ENCODE measurements at regions not wholly inside any gene's neighbourhood (a gene's known extent, or its start where the extent isn't known, plus 50 kb on each side); places are given as distances from the start of the nearest gene placed in this dataset.

DNA sequence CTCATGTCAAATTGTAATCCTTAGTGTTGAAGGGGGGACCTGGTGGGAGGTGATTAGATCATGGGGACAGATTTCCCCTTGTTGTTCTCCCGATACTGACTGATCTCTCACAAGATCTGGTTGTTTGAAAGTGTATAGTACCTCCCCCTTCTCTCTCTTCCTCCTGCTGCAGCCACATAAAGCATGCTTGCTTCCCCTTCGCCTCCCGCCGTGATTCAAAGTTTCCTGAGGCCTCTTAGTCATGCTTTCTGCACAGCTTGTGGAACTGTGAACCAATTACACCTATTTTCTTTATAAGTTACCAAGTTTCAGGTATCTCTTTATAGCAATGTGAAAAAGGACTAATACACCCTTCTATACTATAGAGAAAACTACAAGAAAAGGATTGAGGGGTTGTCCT lies 1170.5 kb upstream of the AGA start:
- DNase-seq, result no peak
- no peak overlapping the region for H3K27ac ChIP-seq (ENCODE audit: insufficient read depth, low read length, poor library complexity, severe bottlenecking)
- H3K4me1 Mint-ChIP-seq, result peaks cover 0 to 2% (median 0%) of the 10 kb centered on the region in 4 donors
- no peak overlapping the region for H3K4me3 Mint-ChIP-seq
- H3K9me3 Mint-ChIP-seq, result peaks cover 0 to 16% (median 2%) of the 10 kb centered on the region in 7 donors
- H3K4me1 ChIP-seq (ENCODE audit: control insufficient read depth, insufficient read depth, low read length, poor library complexity, severe bottlenecking), result no peaks in the 10 kb centered on the region
- no peaks in the 10 kb centered on the region for H3K27me3 Mint-ChIP-seq
- H3K36me3 ChIP-seq (ENCODE audit: control insufficient read depth, insufficient read depth, low read length), result no peaks in the 10 kb centered on the region
- H3K36me3 Mint-ChIP-seq, result no peaks in the 10 kb centered on the region
- no peak overlapping the region for H3K4me3 ChIP-seq (ENCODE audit: low read depth, low read length)
- H3K27me3 ChIP-seq (ENCODE audit: control insufficient read depth, insufficient read depth, low read length), result no peaks in the 10 kb centered on the region
- no peak for ATAC-seq (ENCODE audit: low read depth in 2 of 2)
- no peak overlapping the region for H3K27ac Mint-ChIP-seq
- peaks cover 0 to 3% of the 10 kb centered on the region in 2 experiments for H3K9me3 ChIP-seq (ENCODE audit: control insufficient read depth in 2 of 2, low read length in 2 of 2)

DNA sequence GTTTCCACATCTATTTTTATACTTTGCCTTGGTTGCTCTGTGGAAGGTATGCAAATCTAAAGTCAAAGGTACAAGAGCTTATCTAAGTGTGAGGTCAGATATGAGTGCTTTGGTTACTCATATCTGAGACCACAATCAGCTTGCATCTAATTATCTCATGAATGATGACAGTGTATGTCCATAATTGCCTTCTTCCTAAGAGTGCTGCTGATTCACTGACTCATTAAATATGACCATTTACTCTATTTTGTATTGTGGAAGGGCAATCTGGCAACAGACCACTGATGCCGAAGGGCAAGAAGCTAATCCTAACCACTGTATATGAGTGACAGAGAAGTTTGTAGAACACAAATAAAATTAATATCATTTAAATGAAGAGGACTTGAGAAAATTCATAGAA lies 1190.2 kb upstream of the AGA start:
- H3K36me3 Mint-ChIP-seq, result no peaks in the 10 kb centered on the region
- no peak for DNase-seq
- Histone ChIP-seq H3K9me3 (ENCODE audit: control insufficient read depth in 2 of 2, low read length in 2 of 2) (peaks cover 0 to 6% of the 10 kb centered on the region in 2 experiments), H3K36me3 (ENCODE audit: control insufficient read depth, insufficient read depth, low read length) (no peaks in the 10 kb centered on the region), H3K4me1 (ENCODE audit: control insufficient read depth, insufficient read depth, low read length, poor library complexity, severe bottlenecking) (no peaks in the 10 kb centered on the region), H3K27me3 (ENCODE audit: control insufficient read depth, insufficient read depth, low read length) (no peaks in the 10 kb centered on the region), H3K27ac (ENCODE audit: insufficient read depth, low read length, poor library complexity, severe bottlenecking) (no peak overlapping the region), H3K4me3 (ENCODE audit: low read depth, low read length) (no peak overlapping the region)
- no peak for ATAC-seq (ENCODE audit: low read depth in 2 of 2)
- peaks cover 0 to 12% (median 6%) of the 10 kb centered on the region in 7 donors for H3K9me3 Mint-ChIP-seq
- H3K27ac Mint-ChIP-seq, result no peak overlapping the region
- H3K4me3 Mint-ChIP-seq, result no peak overlapping the region
- H3K27me3 Mint-ChIP-seq, result no peaks in the 10 kb centered on the region
- no peaks in the 10 kb centered on the region for H3K4me1 Mint-ChIP-seq

DNA sequence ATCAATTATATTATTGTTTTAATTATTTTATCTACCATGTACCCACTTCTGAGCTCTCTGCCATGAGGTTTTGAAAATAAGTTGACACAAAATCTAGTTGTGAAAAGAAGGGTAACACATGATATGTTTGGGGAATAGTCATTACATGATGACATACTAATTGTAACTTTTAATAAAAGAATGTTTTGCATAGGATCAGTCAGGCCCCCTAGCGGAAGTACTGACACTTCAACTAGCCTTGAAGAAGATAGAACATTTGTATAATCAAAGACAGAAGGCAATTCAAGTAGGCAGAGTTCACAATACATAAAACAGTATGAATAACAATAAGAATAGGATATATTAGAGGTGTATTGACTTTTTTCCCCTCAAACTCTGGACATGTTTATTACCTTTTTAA lies 1191.0 kb upstream of the AGA start:
- Mint-ChIP-seq H3K27me3 (no peaks in the 10 kb centered on the region), H3K4me1 (no peaks in the 10 kb centered on the region), H3K36me3 (no peaks in the 10 kb centered on the region), H3K4me3 (no peak overlapping the region), H3K27ac (no peak overlapping the region), H3K9me3 (peaks cover 0 to 16% (median 9%) of the 10 kb centered on the region in 7 donors)
- Histone ChIP-seq H3K36me3 (ENCODE audit: control insufficient read depth, insufficient read depth, low read length) (no peaks in the 10 kb centered on the region), H3K9me3 (ENCODE audit: control insufficient read depth in 2 of 2, low read length in 2 of 2) (peaks cover 0 to 6% of the 10 kb centered on the region in 2 experiments), H3K27ac (ENCODE audit: insufficient read depth, low read length, poor library complexity, severe bottlenecking) (no peak overlapping the region), H3K4me1 (ENCODE audit: control insufficient read depth, insufficient read depth, low read length, poor library complexity, severe bottlenecking) (no peaks in the 10 kb centered on the region), H3K27me3 (ENCODE audit: control insufficient read depth, insufficient read depth, low read length) (no peaks in the 10 kb centered on the region), H3K4me3 (ENCODE audit: low read depth, low read length) (no peak overlapping the region)
- DNase-seq (no peak), ATAC-seq (ENCODE audit: low read depth in 2 of 2) (no peak)

DNA sequence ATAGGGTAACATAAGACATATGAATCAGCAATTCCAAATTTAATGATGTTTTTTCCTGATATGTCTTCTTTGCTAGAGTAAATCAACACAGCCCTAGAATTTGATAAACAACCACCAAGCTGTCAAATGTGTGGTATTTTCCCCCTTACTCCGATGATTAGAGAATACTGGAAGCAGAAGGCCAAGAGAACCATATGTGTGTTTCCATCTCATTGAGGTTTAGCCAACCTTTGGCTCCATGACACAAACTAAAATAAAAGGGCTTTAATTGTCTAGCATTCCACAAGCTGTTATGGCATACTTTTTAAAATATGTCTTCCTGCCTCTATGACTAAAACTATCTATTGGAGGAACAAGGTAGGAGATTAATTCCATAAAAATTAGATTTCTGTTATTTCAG lies 1222.4 kb upstream of the AGA start:
- Histone ChIP-seq H3K4me1 (ENCODE audit: control insufficient read depth, insufficient read depth, low read length, poor library complexity, severe bottlenecking) (no peaks in the 10 kb centered on the region), H3K4me3 (ENCODE audit: low read depth, low read length) (no peak overlapping the region), H3K36me3 (ENCODE audit: control insufficient read depth, insufficient read depth, low read length) (no peaks in the 10 kb centered on the region), H3K27ac (ENCODE audit: insufficient read depth, low read length, poor library complexity, severe bottlenecking) (no peak overlapping the region), H3K27me3 (ENCODE audit: control insufficient read depth, insufficient read depth, low read length) (no peaks in the 10 kb centered on the region), H3K9me3 (ENCODE audit: control insufficient read depth in 2 of 2, low read length in 2 of 2) (no peaks in the 10 kb centered on the region)
- H3K36me3 Mint-ChIP-seq, result no peaks in the 10 kb centered on the region
- no peak overlapping the region for H3K4me3 Mint-ChIP-seq
- ATAC-seq (ENCODE audit: low read depth in 2 of 2), result no peak
- H3K27me3 Mint-ChIP-seq, result no peaks in the 10 kb centered on the region
- peaks cover 0 to 6% (median 4%) of the 10 kb centered on the region in 7 donors for H3K9me3 Mint-ChIP-seq
- H3K27ac Mint-ChIP-seq, result no peak overlapping the region
- H3K4me1 Mint-ChIP-seq, result no peaks in the 10 kb centered on the region
- DNase-seq, result no peak

DNA sequence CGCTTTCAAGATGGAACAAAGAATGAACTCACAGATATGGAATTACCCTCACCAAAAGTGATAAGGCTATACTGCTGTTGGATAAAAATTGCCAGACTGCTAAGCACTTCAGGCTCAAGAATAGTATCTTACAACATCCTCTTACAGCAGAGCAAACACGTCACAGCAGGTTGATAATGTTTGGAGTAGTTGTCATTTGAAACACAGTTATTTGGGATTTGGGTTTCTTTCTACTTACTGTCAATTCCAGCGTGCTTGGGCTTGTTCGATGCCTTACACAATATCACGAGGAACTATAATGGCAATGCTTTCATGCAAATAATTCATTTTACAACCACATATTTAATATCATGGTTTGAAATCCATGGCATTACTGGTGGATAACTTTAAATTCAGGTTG lies 1223.7 kb upstream of the AGA start:
- Histone ChIP-seq H3K27me3 (ENCODE audit: control insufficient read depth, insufficient read depth, low read length) (no peaks in the 10 kb centered on the region), H3K36me3 (ENCODE audit: control insufficient read depth, insufficient read depth, low read length) (no peaks in the 10 kb centered on the region), H3K4me1 (ENCODE audit: control insufficient read depth, insufficient read depth, low read length, poor library complexity, severe bottlenecking) (no peaks in the 10 kb centered on the region), H3K27ac (ENCODE audit: insufficient read depth, low read length, poor library complexity, severe bottlenecking) (no peak overlapping the region), H3K4me3 (ENCODE audit: low read depth, low read length) (no peak overlapping the region), H3K9me3 (ENCODE audit: control insufficient read depth in 2 of 2, low read length in 2 of 2) (no peaks in the 10 kb centered on the region)
- no peaks in the 10 kb centered on the region for H3K36me3 Mint-ChIP-seq
- peak overlapping the region in 1 of 4 donors; percentile 27 for H3K4me3 Mint-ChIP-seq
- peaks cover 2 to 14% (median 6%) of the 10 kb centered on the region in 7 donors for H3K9me3 Mint-ChIP-seq
- no peaks in the 10 kb centered on the region for H3K4me1 Mint-ChIP-seq
- no peak overlapping the region for H3K27ac Mint-ChIP-seq
- no peaks in the 10 kb centered on the region for H3K27me3 Mint-ChIP-seq
- no peak for DNase-seq
- ATAC-seq (ENCODE audit: low read depth in 2 of 2), result no peak

DNA sequence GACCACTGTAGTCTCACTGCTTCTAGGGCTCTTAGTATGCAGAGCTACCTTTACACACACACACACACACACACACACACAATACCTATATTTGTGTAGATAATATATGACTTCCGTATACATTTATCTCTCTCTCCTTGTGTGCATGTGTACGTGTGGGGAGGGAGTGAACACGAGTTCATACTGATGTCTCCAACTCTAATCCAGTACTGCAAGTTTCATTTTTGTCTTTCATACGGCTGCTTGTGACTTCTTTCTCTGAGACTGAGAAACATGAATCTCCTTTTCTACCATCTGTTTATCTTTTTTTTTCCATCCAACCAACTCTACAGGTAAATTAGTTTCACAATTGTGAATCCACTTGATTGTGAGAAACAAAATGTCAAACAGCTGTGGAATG lies 1229.5 kb upstream of the AGA start:
- DNase-seq (no peak), ATAC-seq (ENCODE audit: low read depth in 2 of 2) (no peak)
- H3K4me3 ChIP-seq (ENCODE audit: low read depth, low read length), result no peak overlapping the region
- Mint-ChIP-seq H3K27me3 (no peaks in the 10 kb centered on the region), H3K9me3 (peaks cover 6 to 22% (median 9%) of the 10 kb centered on the region in 7 donors), H3K36me3 (no peaks in the 10 kb centered on the region), H3K4me1 (no peaks in the 10 kb centered on the region), H3K27ac (no peak overlapping the region), H3K4me3 (no peak overlapping the region)
- H3K27me3 ChIP-seq (ENCODE audit: control insufficient read depth, insufficient read depth, low read length), result no peaks in the 10 kb centered on the region
- no peak overlapping the region for H3K27ac ChIP-seq (ENCODE audit: insufficient read depth, low read length, poor library complexity, severe bottlenecking)
- no peaks in the 10 kb centered on the region for H3K36me3 ChIP-seq (ENCODE audit: control insufficient read depth, insufficient read depth, low read length)
- no peaks in the 10 kb centered on the region for H3K4me1 ChIP-seq (ENCODE audit: control insufficient read depth, insufficient read depth, low read length, poor library complexity, severe bottlenecking)
- no peaks in the 10 kb centered on the region for H3K9me3 ChIP-seq (ENCODE audit: control insufficient read depth in 2 of 2, low read length in 2 of 2)

DNA sequence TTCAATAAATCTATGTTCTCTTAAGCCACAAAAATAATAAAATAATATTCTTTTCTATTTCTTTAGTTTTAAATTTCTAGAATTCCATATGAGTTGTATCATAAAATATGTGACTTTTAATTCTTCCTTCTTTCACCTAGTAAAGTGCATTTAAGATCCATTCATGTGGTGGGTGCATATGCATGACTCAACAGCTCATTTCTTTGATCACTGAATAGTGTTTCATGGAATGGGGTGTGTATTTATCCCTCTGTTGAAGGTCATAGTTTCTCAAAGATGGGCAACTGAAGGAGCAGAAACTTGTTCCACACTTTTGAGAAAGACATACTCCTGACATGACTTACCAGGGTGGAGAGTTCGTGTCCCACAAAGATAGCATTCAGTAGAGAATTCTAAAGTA lies 1230.3 kb upstream of the AGA start:
- no peak for ATAC-seq (ENCODE audit: low read depth in 2 of 2)
- Histone ChIP-seq H3K27ac (ENCODE audit: insufficient read depth, low read length, poor library complexity, severe bottlenecking) (no peak overlapping the region), H3K27me3 (ENCODE audit: control insufficient read depth, insufficient read depth, low read length) (no peaks in the 10 kb centered on the region), H3K9me3 (ENCODE audit: control insufficient read depth in 2 of 2, low read length in 2 of 2) (peaks cover 0 to 3% of the 10 kb centered on the region in 2 experiments), H3K4me3 (ENCODE audit: low read depth, low read length) (no peak overlapping the region), H3K36me3 (ENCODE audit: control insufficient read depth, insufficient read depth, low read length) (no peaks in the 10 kb centered on the region), H3K4me1 (ENCODE audit: control insufficient read depth, insufficient read depth, low read length, poor library complexity, severe bottlenecking) (no peaks in the 10 kb centered on the region)
- DNase-seq, result no peak
- Mint-ChIP-seq H3K4me1 (no peaks in the 10 kb centered on the region), H3K27me3 (no peaks in the 10 kb centered on the region), H3K4me3 (no peak overlapping the region), H3K9me3 (peaks cover 6 to 22% (median 9%) of the 10 kb centered on the region in 7 donors), H3K36me3 (no peaks in the 10 kb centered on the region), H3K27ac (no peak overlapping the region)

DNA sequence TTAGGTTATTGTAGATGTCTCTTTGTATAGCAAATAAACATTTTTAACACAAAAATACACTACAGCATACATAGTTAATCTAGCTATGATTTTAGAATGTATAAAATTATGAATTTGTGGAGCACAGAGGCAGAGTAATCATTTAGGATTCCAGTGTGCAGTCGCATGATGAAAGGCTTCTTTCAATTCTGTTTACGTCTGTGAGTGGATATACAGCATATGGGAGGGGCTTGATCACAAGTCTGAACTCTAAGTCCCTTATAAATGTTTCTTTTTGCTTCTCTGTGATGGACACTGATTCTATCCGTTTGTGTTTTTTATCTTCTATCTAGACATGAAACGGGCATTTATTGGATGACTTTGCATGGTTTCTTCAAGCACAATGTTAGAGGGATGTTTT lies 1239.6 kb upstream of the AGA start:
- Mint-ChIP-seq H3K9me3 (peaks cover 0 to 27% (median 5%) of the 10 kb centered on the region in 7 donors), H3K4me1 (no peaks in the 10 kb centered on the region)
- DNase-seq, result no peak

More for the DNA sequence above, 1239.6 kb upstream of the AGA start:
- H3K27me3 Mint-ChIP-seq, result no peaks in the 10 kb centered on the region
- no peak for ATAC-seq (ENCODE audit: low read depth in 2 of 2)
- no peak overlapping the region for H3K4me3 Mint-ChIP-seq
- Histone ChIP-seq H3K36me3 (ENCODE audit: control insufficient read depth, insufficient read depth, low read length) (no peaks in the 10 kb centered on the region), H3K9me3 (ENCODE audit: control insufficient read depth in 2 of 2, low read length in 2 of 2) (peaks cover 0 to 3% of the 10 kb centered on the region in 2 experiments), H3K27ac (ENCODE audit: insufficient read depth, low read length, poor library complexity, severe bottlenecking) (no peak overlapping the region), H3K4me1 (ENCODE audit: control insufficient read depth, insufficient read depth, low read length, poor library complexity, severe bottlenecking) (no peaks in the 10 kb centered on the region), H3K27me3 (ENCODE audit: control insufficient read depth, insufficient read depth, low read length) (no peaks in the 10 kb centered on the region), H3K4me3 (ENCODE audit: low read depth, low read length) (no peak overlapping the region)
- no peak overlapping the region for H3K27ac Mint-ChIP-seq
- no peaks in the 10 kb centered on the region for H3K36me3 Mint-ChIP-seq
